HEK293 (cell line): ENCODE measurements at regions not wholly inside any gene's neighbourhood (a gene's known extent, or its start where the extent isn't known, plus 50 kb on each side); places are given as distances from the start of the nearest gene placed in this dataset.

Experiments used
- MYNN ChIP-seq: fragments of 450-650 bp; formaldehyde crosslinking; IDR thresholded peaks from 2 replicates; pipeline ENCODE4 v1.5.1; 2016; ENCODE audit warnings: missing biosample characterization, missing genetic modification characterization, borderline replicate concordance
- ZNF114 ChIP-seq: fragments of 450-650 bp; formaldehyde crosslinking; IDR thresholded peaks from 2 replicates; pipeline ENCODE4 v1.5.0; 2017; ENCODE audit warnings: missing biosample characterization, missing genetic modification characterization
- ZNF175 ChIP-seq: fragments of 450-650 bp; formaldehyde crosslinking; IDR thresholded peaks from 2 replicates; pipeline ENCODE4 v1.5.1; 2016; ENCODE audit warnings: missing biosample characterization, missing genetic modification characterization
- ZNF701 ChIP-seq: fragments of 450-650 bp; formaldehyde crosslinking; IDR thresholded peaks from 2 replicates; pipeline ENCODE4 v1.5.1; 2016; ENCODE audit warnings: missing biosample characterization, missing genetic modification characterization
- TF ChIP-seq, protein P1 (sequence below): fragments of 450-650 bp; formaldehyde crosslinking; IDR thresholded peaks from 2 replicates; pipeline ENCODE4 v1.5.1; 2016; ENCODE audit warnings: missing biosample characterization, missing genetic modification characterization

DNA sequence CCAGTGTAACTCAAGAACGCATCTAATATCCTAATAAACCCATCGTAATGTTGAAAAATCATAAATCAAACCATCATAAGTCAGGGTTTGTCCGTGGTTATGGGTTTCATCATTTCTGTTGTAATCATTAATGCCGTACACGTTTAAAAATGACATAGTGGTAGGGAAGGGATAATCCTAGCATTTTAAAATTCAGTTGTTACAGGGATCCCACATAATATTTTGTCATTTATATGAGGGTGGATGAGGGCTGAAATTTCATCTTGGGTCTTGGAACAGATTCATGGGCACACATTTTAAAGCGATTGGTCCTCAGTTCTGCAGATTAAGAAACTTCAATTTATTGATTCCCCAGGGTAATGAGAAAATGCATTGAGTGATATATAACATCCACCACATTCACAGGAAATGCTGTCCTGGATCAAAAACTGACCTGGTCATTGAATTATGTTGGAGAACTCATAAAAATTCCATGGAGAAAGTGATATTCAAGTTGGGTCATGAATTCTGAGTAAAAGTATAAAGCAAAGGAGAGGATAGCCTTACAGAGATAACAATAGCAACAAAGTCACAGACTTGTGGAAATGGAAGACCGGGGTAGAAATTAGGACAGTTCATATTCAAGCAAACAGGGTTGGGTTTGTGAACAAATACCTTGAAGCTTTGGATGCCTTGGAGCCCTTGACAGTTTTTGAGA, 1527.3 kb upstream of the TPTE start:
- TF ChIP-seq, protein P1, sequence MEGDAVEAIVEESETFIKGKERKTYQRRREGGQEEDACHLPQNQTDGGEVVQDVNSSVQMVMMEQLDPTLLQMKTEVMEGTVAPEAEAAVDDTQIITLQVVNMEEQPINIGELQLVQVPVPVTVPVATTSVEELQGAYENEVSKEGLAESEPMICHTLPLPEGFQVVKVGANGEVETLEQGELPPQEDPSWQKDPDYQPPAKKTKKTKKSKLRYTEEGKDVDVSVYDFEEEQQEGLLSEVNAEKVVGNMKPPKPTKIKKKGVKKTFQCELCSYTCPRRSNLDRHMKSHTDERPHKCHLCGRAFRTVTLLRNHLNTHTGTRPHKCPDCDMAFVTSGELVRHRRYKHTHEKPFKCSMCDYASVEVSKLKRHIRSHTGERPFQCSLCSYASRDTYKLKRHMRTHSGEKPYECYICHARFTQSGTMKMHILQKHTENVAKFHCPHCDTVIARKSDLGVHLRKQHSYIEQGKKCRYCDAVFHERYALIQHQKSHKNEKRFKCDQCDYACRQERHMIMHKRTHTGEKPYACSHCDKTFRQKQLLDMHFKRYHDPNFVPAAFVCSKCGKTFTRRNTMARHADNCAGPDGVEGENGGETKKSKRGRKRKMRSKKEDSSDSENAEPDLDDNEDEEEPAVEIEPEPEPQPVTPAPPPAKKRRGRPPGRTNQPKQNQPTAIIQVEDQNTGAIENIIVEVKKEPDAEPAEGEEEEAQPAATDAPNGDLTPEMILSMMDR (tag by site-specific recombination) = no peak
- TF ChIP-seq ZNF175 (tag by site-specific recombination) = no peak
- TF ChIP-seq MYNN (tag by site-specific recombination) = no peak
- no peak for TF ChIP-seq ZNF701 (tag by site-specific recombination)
- TF ChIP-seq ZNF114 = no peak
